GM12878 (cell line): ENCODE measurements at regions not wholly inside any gene's neighbourhood (a gene's known extent, or its start where the extent isn't known, plus 50 kb on each side); places are given as distances from the start of the nearest gene placed in this dataset.

Source experiments
- ATAC-seq: fragments of 200-7000 bp; cut with Tn5 transposase; 3 replicates; pipeline ENCODE4 v1.9.1; 2020; ENCODE audit warnings: mild to moderate bottlenecking, moderate library complexity
- BruUV-seq: library from RNA; stranded (reverse); fragments of 400-500 nt; replicated peaks from 2 replicates; lab custom pipeline; 2021; lab: Mats Ljungman, UMichigan
- CTCF ChIA-PET: fragments of 300-600 bp; sonication (Branson Sonifier 250); formaldehyde crosslinking; extraction: SDS; loops from one replicate; lab custom pipeline; 2021; ENCODE audit warnings: inconsistent platforms; lab: Yijun Ruan, JAX
- POLR2A ChIA-PET: fragments of 350-600 bp; formaldehyde crosslinking; extraction: SDS; loops from one replicate; lab custom pipeline; 2021; ENCODE audit warnings: inconsistent platforms; lab: Charles Lee
- RAD21 ChIA-PET: fragments of 300-600 bp; sonication (Branson Sonifier 250); formaldehyde crosslinking; loops from one replicate; lab custom pipeline; 2023; ENCODE audit warnings: antibody characterized with exemption; ENCODE audit not compliant: unreplicated experiment; lab: Charles Lee
- SMC1A ChIA-PET: fragments of 300-600 bp; sonication (Branson Sonifier 250); formaldehyde crosslinking; loops from one replicate; lab custom pipeline; 2023; ENCODE audit not compliant: unreplicated experiment, uncharacterized antibody; lab: Charles Lee
- DNase-seq: peaks from one replicate; pipeline ENCODE4 v3.0.0-alpha.2; 2011; ENCODE audit warnings: low read depth, low spot score
- FAIRE-seq: peaks from 3 replicates; lab custom pipeline; 2011; peaks lifted over from hg19 to GRCh38; lab: Jason Lieb, UNC
- H2AFZ ChIP-seq: 2 replicates; pipeline ENCODE4 v1.6.0; 2011; ENCODE audit warnings: low read depth, low read length, control low read depth; ENCODE audit not compliant: control insufficient read depth
- H3K27ac ChIP-seq: 2 replicates; pipeline ENCODE4 v1.5.1; 2011; ENCODE audit warnings: control low read depth; ENCODE audit not compliant: control insufficient read depth, insufficient read depth
- H3K27me3 ChIP-seq, 2 experiments: replicated peaks in 1 of 2; 2 replicates each; pipeline versions ENCODE4 v1.6.0 to v1.6.1; 2011; ENCODE audit warnings: low read length in 1 of 2; ENCODE audit not compliant: control insufficient read depth in 2 of 2, insufficient read depth in 2 of 2
- H3K36me3 ChIP-seq, 2 experiments: 2 replicates each; pipeline ENCODE4 v1.5.1; 2011; ENCODE audit warnings: low read length in 1 of 2; ENCODE audit not compliant: control insufficient read depth in 2 of 2, insufficient read depth in 2 of 2
- H3K4me1 ChIP-seq: 2 replicates; pipeline ENCODE4 v1.6.1; 2011; ENCODE audit warnings: mild to moderate bottlenecking, low read length, moderate library complexity, mixed read lengths; ENCODE audit not compliant: control insufficient read depth, insufficient read depth
- H3K4me2 ChIP-seq: 2 replicates; pipeline ENCODE4 v1.6.0; 2011; ENCODE audit warnings: control low read depth; ENCODE audit not compliant: control insufficient read depth, insufficient read depth
- H3K4me3 ChIP-seq: fragments of 200-600 bp; sonication (generic); 2 replicates; pipeline ENCODE4 v1.5.1; 2016
- H3K79me2 ChIP-seq: 2 replicates; pipeline ENCODE4 v1.6.0; 2011; ENCODE audit warnings: low read length; ENCODE audit not compliant: control insufficient read depth, insufficient read depth
- H3K9ac ChIP-seq: 2 replicates; pipeline ENCODE4 v1.8.0; 2011; ENCODE audit warnings: low read length, control low read depth, mixed read lengths; ENCODE audit not compliant: control insufficient read depth, insufficient read depth
- H3K9me3 ChIP-seq: replicated peaks from 3 replicates; pipeline ENCODE4 v1.5.1; 2011; ENCODE audit warnings: mild to moderate bottlenecking, low read length; ENCODE audit not compliant: control insufficient read depth, insufficient read depth
- H4K20me1 ChIP-seq: 2 replicates; pipeline ENCODE4 v1.6.0; 2011; ENCODE audit not compliant: control insufficient read depth, insufficient read depth
- ASH2L ChIP-seq: fragments of 300-600, 200-600 bp; sonication (generic); IDR thresholded peaks from 2 replicates; pipeline ENCODE4 v1.6.1; 2017; ENCODE audit warnings: low read depth, mild to moderate bottlenecking, borderline replicate concordance
- BMI1 ChIP-seq: fragments of 450-650 bp; IDR thresholded peaks from 2 replicates; pipeline ENCODE4 v1.6.1; 2016; ENCODE audit warnings: mild to moderate bottlenecking, moderate library complexity, borderline replicate concordance
- CBFB ChIP-seq: IDR thresholded peaks from 2 replicates; pipeline ENCODE4 v1.6.1; 2016; ENCODE audit warnings: antibody characterized with exemption, low read depth
- CREB1 ChIP-seq: IDR thresholded peaks from 2 replicates; pipeline ENCODE4 v1.6.1; 2012; ENCODE audit warnings: low read depth, mild to moderate bottlenecking, inconsistent platforms
- EGR1 ChIP-seq, 2 experiments: IDR thresholded peaks; 1 replicate in 1 of 2; 2 replicates in 1 of 2; pipeline ENCODE4 v1.6.1; 2011 to 2012; ENCODE audit warnings: low read depth in 2 of 2, low read length in 2 of 2, borderline replicate concordance in 1 of 2, mild to moderate bottlenecking in 1 of 2, moderate library complexity in 1 of 2
- GATAD2B ChIP-seq: fragments of 450-650 bp; conservative IDR thresholded peaks from 2 replicates; pipeline ENCODE4 v1.6.1; 2017; ENCODE audit warnings: low read depth, mild to moderate bottlenecking, moderate library complexity
- LARP7 ChIP-seq: fragments of 450-650 bp; IDR thresholded peaks from 2 replicates; pipeline ENCODE4 v1.6.1; 2017; ENCODE audit warnings: mild to moderate bottlenecking
- MYC ChIP-seq: IDR thresholded peaks from 2 replicates; pipeline ENCODE4 v1.6.1; 2011; ENCODE audit warnings: mild to moderate bottlenecking, low read length, moderate library complexity, inconsistent platforms; ENCODE audit not compliant: insufficient read depth, insufficient replicate concordance, insufficient read length, severe bottlenecking
- NR2F1 ChIP-seq: fragments of 450-650 bp; conservative IDR thresholded peaks from 2 replicates; pipeline ENCODE4 v1.6.1; 2017; ENCODE audit warnings: mild to moderate bottlenecking
- PML ChIP-seq: IDR thresholded peaks from 2 replicates; pipeline ENCODE4 v1.6.1; 2012; ENCODE audit warnings: low read length, inconsistent platforms
- POU2F2 ChIP-seq: IDR thresholded peaks from 3 replicates; pipeline ENCODE4 v1.6.1; 2011; ENCODE audit warnings: low read depth, mild to moderate bottlenecking, low read length, borderline replicate concordance
- SIX5 ChIP-seq: IDR thresholded peaks from 2 replicates; pipeline ENCODE4 v1.6.1; 2011; ENCODE audit warnings: mild to moderate bottlenecking, low read depth, low read length, moderate library complexity; ENCODE audit not compliant: severe bottlenecking
- SPI1 ChIP-seq: IDR thresholded peaks from 2 replicates; pipeline ENCODE4 v1.6.1; 2011; ENCODE audit warnings: low read depth, mild to moderate bottlenecking, low read length, moderate library complexity, borderline replicate concordance; ENCODE audit not compliant: insufficient read depth
- TAF1 ChIP-seq: IDR thresholded peaks from 2 replicates; pipeline ENCODE4 v1.6.1; 2011; ENCODE audit warnings: mild to moderate bottlenecking, low read depth, low read length, borderline replicate concordance
- TCF7 ChIP-seq: IDR thresholded peaks from 2 replicates; pipeline ENCODE4 v1.6.1; 2014; ENCODE audit warnings: antibody characterized with exemption, borderline replicate concordance
- ZNF207 ChIP-seq: fragments of 450-650 bp; IDR thresholded peaks from 2 replicates; pipeline ENCODE4 v1.6.1; 2014; ENCODE audit warnings: antibody characterized with exemption, mild to moderate bottlenecking, borderline replicate concordance
- whole genome bisulfite sequencing: methylation state at CpG from one replicate; pipeline ENCODE4 v1.1.6; 2016; ENCODE audit warnings: low lambda C conversion rate; ENCODE audit not compliant: insufficient replicate concordance, insufficient coverage; ENCODE audit errors: missing lambda C conversion rate; 5-methylcytosine and 5-hydroxymethylcytosine counted together
- in situ Hi-C: fragments of 300-500 bp; cut with MboI; formaldehyde crosslinking; loops from 9 replicates; pipeline ENCODE4 v1.14.3; 2018; ENCODE audit warnings: mixed read lengths
- intact Hi-C: fragments of 100-400 bp; cut with micrococcal nuclease; formaldehyde crosslinking; loops from one replicate; pipeline ENCODE4 v1.14.2; 2022; ENCODE audit not compliant: unreplicated experiment
- TF ChIP-seq, protein P1 (sequence below): IDR thresholded peaks from 2 replicates; pipeline ENCODE4 v1.6.1; 2011; ENCODE audit warnings: borderline replicate concordance, low read depth, mild to moderate bottlenecking, moderate library complexity, low read length; ENCODE audit not compliant: insufficient read depth, poor library complexity, severe bottlenecking
- TF ChIP-seq, protein P2 (sequence below): IDR thresholded peaks from 2 replicates; pipeline ENCODE4 v1.6.1; 2012; ENCODE audit warnings: low read depth, low read length, improper control_type of control experiment
- TF ChIP-seq, protein P3 (sequence below): fragments of 450-650 bp; IDR thresholded peaks from 2 replicates; pipeline ENCODE4 v1.6.1; 2016; ENCODE audit warnings: mild to moderate bottlenecking
- TF ChIP-seq, protein P4 (sequence below): IDR thresholded peaks from 2 replicates; pipeline ENCODE4 v1.6.1; 2012; ENCODE audit warnings: low read depth, low read length, improper control_type of control experiment

DNA sequence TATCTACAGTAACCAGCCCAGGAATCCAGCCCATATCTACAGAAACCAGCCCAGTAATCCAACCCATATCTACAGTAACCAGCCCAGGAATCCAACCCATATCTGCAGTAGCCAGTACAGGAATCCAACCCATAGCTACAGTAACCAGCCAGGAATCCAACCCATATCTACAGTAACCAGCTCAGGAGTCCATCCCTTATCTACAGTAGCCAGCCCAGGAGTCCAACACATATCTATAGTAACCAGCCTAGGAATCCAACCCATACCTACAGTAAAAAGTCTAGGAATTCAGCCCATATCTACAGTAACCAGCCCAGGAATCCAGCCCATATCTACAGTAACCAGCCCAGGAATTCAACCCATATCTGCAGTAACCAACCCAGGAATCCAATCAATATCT is 445.0 kb upstream of the BOD1L1 start (continued):
- TF ChIP-seq, protein P1, sequence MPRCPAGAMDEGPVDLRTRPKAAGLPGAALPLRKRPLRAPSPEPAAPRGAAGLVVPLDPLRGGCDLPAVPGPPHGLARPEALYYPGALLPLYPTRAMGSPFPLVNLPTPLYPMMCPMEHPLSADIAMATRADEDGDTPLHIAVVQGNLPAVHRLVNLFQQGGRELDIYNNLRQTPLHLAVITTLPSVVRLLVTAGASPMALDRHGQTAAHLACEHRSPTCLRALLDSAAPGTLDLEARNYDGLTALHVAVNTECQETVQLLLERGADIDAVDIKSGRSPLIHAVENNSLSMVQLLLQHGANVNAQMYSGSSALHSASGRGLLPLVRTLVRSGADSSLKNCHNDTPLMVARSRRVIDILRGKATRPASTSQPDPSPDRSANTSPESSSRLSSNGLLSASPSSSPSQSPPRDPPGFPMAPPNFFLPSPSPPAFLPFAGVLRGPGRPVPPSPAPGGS = no peak
- TF ChIP-seq SPI1 (no peak), PML (no peak), SIX5 (no peak), TCF7 (no peak)

DNA sequence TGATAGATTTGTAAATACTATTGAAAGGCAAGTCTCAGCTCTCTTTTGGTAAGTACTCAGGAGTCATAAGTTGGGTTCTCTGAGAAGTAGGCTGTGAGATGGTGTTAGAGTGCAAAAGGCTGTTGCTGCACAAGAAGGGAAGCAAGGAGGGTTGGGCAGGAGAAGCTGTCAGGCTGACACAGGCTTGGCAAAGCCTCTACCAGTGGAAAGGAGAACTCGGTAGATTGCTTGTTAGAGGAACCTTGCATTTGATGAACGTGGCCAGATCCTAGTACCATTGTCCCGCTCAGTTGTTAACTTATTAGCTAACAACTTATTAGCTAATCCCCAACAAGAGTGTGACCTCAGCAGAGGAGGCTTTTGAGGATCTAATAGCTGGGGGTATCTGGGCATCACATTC is 449.3 kb upstream of the BOD1L1 start:
- Histone ChIP-seq H4K20me1 (no peaks in the 10 kb centered on the region), H3K27me3 (no peaks in the 10 kb centered on the region), H3K4me3 (no peak overlapping the region), H3K79me2 (no peaks in the 10 kb centered on the region), H3K4me1 (no peaks in the 10 kb centered on the region), H3K9me3 (no peaks in the 10 kb centered on the region; the same call in 2 of the 3 replicates), H3K36me3 (no peaks in the 10 kb centered on the region), H3K9ac (no peak overlapping the region), H3K4me2 (no peak overlapping the region), H3K27ac (no peak overlapping the region), H2AFZ (no peak overlapping the region)
- ChIA-PET RAD21 (no interaction called here), CTCF (no interaction called here), SMC1A (interaction anchor here (1.0 to 1.7 kb wide), 3 partner anchors 12 to 27 kb away, joined by 3 to 6 read pairs (median 4); no protein-coding TSS in a partner anchor), POLR2A (no interaction called here)
- FAIRE-seq (no peak), ATAC-seq (no peak), DNase-seq (no peak)
- WGBS = 21% methylated on average over 3 of the region's 3 CpGs
- TF ChIP-seq ASH2L = no peak
- TF ChIP-seq, protein P2, sequence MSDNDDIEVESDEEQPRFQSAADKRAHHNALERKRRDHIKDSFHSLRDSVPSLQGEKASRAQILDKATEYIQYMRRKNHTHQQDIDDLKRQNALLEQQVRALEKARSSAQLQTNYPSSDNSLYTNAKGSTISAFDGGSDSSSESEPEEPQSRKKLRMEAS = no peak
- no peak for TF ChIP-seq EGR1 (IDR thresholded peaks at IDR 0.05; ENCODE audit: borderline replicate concordance in 1 of 2, low read depth in 2 of 2, low read length in 2 of 2)
- TF ChIP-seq, protein P3, sequence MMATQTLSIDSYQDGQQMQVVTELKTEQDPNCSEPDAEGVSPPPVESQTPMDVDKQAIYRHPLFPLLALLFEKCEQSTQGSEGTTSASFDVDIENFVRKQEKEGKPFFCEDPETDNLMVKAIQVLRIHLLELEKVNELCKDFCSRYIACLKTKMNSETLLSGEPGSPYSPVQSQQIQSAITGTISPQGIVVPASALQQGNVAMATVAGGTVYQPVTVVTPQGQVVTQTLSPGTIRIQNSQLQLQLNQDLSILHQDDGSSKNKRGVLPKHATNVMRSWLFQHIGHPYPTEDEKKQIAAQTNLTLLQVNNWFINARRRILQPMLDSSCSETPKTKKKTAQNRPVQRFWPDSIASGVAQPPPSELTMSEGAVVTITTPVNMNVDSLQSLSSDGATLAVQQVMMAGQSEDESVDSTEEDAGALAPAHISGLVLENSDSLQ = no peak
- TF ChIP-seq, protein P4, sequence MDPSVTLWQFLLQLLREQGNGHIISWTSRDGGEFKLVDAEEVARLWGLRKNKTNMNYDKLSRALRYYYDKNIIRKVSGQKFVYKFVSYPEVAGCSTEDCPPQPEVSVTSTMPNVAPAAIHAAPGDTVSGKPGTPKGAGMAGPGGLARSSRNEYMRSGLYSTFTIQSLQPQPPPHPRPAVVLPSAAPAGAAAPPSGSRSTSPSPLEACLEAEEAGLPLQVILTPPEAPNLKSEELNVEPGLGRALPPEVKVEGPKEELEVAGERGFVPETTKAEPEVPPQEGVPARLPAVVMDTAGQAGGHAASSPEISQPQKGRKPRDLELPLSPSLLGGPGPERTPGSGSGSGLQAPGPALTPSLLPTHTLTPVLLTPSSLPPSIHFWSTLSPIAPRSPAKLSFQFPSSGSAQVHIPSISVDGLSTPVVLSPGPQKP = no peak
- no peak for TF ChIP-seq ZNF207
- TF ChIP-seq TAF1 = no peak
- TF ChIP-seq BMI1 = no peak
- no peak for TF ChIP-seq LARP7
- TF ChIP-seq POU2F2 = no peak
- no peak for TF ChIP-seq NR2F1
- no peak for TF ChIP-seq CREB1
- TF ChIP-seq CBFB = no peak
- no peak for TF ChIP-seq MYC
- TF ChIP-seq GATAD2B = no peak
- intact Hi-C loops (no loop called here), in situ Hi-C loops (no loop called here)
- no TSS peak for BruUV-seq
